GM19238 (cell line): ENCODE measurements at regions not wholly inside any gene's neighbourhood (a gene's known extent, or its start where the extent isn't known, plus 50 kb on each side); places are given as distances from the start of the nearest gene placed in this dataset.

ENCODE experiments used
- DNase-seq: peaks from one replicate; pipeline ENCODE4 v3.0.0; 2011; ENCODE audit warnings: low spot score; ENCODE audit not compliant: insufficient read length

DNA sequence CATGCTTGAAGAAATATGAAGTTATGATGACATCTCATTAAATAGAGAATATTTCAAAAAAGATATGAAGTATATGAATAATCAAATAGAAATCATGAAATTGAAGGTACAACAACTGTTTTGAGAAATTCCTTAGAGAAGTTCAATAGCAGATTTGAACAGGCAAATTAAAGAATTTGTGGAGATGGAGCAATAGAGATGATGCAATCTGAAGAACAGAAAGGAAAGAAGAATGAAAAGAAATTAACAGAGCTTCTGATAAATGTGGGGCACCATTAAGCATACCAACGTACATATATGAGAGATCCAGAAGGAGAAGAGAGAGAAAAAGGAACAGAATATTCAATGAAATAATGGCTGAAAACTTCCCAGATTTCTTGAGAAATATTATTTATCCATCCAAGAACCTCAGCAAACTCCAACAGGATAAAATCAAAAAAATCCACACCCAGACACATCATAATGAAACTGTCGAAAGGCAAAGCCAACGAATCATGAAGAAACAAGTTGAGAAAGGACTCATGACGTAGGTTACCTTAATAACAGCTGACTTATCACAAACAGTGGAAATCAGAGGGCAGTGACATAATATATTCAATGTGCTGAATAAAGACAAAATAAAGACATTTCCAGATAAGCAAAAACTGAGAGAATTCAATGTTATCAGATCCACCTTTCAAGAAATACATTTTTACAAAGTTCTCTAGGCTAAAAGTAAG is 297.2 kb upstream of the TARS1 start:
- no peak for DNase-seq

DNA sequence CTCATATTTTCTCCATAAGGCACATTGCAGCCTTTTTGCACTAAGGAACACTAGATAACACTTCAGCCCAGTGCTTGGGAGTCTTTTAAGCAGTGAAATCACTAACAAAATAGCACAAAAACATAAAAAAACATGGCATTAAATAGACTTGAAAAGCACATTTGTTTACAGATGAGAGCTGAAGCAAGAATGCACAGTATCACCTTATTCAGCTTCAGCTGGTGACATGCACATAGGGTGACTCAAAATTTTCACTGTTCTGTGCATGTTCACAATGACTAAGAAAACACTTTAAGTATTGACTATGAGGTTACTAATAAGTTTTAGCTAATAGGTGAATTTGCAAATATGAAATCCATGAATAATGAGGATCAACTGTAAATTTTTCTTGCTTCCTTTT is 293.9 kb upstream of the TARS1 start:
- DNase-seq = no peak

DNA sequence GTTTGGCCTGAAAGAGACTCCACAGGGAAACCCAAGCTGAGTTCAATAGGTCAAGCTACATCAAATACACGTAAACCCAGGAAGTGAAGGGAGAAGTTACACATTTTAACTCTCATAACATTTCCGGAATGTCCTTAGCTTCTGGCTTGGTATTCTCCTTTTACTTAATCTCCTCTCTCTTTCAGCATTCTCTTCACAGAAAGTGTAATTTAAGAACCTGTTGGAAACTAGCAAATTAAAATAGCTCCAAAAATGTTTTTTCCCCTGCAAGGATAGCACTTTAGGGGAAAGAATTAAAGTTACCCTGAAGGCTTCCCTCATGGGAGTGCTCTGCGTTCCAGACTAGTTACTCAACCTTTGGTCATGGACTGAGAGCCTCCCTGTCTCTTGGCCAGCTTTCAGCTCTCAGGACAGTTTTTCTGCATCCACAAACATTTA is 292.7 kb upstream of the TARS1 start:
- no peak for DNase-seq

- no peak for DNase-seq
Measured at GRCh38 chr5:33153372-33153771, 287.4 kb upstream of the TARS1 start.

GRCh38 chr5:33153831-33154230 is 286.9 kb upstream of the TARS1 start:
- no peak for DNase-seq

DNA sequence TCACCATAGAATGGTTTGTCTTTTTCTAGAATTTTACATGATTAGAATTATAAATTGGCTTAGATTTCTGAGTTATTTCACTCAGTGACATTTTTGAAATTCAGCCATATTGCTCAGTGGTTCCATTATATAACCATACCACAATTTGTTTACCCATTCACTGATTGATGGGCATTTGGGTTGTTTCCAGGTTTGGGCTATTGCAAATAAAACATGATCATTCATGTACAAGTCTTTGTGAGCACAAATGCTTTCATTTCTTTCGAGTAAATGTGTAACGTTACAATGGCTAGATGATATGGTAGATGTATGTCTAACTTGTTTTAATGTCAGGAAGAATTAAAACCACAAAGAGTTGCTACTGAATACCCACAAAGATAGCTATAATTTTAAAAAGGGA is 279.9 kb upstream of the TARS1 start:
- DNase-seq = no peak

DNA sequence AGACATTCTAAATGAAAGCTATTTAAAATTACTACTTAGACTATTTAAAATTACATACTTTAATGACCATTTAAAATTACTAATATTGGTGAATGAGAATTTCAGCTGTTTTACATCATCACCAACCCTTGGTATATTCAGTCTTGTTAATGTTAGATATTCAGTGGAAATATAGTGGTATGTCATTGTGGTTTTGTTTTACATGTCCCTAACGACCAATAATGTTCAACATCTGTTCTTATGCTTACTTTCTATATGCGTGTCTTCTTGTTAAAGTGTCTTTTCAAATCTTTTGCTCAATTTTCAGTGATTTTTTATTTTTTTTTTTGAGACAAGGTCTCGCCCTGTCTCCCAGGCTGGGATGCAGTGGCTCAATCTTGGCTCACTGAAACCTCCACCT is 279.3 kb upstream of the TARS1 start:
- no peak for DNase-seq

DNA sequence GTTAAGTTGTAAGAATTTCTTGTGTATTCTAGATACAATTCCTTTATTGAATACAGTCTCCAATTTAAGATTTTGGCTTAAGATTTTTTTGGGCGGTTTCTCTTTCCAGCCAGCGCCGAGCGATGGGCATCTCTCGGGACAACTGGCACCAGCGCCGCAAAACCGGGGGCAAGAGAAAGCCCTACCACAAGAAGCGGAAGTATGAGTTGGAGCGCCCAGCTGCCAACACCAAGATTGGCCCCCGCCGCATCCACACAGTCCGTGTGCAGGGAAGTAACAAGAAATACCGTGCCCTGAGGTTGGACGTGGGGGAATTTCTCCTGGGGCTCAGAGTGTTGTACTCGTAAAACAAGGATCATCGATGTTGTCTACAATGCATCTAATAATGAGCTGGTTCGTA is 278.7 kb upstream of the TARS1 start:
- DNase-seq = no peak

GRCh38 chr5:33166522-33166921 is 274.2 kb upstream of the TARS1 start:
- no peak for DNase-seq

DNA sequence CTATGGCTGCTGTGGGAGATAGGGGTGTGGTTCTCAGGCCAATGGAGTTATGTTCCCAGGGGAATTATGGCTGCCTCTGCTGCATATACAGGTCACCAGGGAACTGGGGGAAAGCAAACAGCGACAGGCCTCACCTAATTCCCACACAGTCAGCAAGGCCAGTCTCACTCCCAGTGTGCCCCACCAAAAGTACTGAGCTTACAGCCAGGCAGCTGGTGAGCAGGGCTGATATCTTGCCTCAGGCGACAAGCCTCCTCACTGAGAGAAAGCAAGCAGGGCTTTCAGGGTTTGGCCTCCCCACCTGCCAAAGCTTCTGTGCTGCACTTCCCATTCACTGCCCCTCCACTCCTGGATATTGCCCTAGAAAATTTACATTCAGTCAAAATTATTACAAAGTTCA is 273.8 kb upstream of the TARS1 start:
- DNase-seq = no peak

GRCh38 chr5:33167541-33167940 is 273.2 kb upstream of the TARS1 start:
- DNase-seq = no peak

GRCh38 chr5:33170411-33170810 is 270.4 kb upstream of the TARS1 start:
- DNase-seq = no peak

GRCh38 chr5:33174383-33174782 is 266.4 kb upstream of the TARS1 start:
- no peak for DNase-seq

DNA sequence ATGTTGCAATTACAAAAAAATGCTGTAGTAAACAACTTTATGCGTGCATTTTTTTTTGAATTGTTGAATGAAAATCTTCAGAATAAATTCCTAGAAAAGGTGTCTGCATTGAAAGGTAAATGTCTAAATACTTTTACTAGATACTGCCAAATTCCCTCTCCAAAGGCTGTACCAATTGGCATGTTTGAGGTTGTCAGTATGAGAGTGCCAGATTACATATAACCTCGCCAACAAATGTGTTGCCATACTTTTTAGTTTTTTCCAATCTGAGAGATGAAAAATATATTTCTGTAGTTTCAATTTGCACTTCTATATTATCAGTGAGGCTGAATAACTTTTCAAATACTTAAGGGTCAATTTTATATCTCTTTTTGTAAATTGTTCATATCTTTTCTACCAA is 261.5 kb upstream of the TARS1 start:
- DNase-seq = no peak

DNA sequence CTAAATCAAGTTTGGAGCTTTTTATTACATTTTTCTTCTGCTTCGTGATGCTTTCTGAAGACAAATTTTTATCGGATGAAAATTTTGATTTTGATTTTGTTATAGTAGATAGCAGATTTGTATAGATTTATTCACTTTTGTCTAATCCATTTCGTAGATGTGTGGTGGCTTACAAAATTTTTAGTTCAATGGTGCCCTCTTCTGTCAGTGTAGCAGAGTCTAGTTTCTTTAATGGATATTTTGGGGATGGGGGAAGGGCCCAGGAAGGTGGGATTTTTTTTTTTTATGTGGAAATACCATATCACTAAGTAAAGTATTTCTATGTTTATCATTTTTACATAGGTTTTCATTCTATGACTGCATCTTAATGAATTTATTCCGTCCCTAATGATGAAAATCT is 259.9 kb upstream of the TARS1 start:
- no peak for DNase-seq

- DNase-seq = no peak
Measured at GRCh38 chr5:33182986-33183385, 257.8 kb upstream of the TARS1 start.

GRCh38 chr5:33184367-33184766 is 256.4 kb upstream of the TARS1 start:
- no peak for DNase-seq

GRCh38 chr5:33188089-33188488 is 252.7 kb upstream of the TARS1 start:
- no peak for DNase-seq

GRCh38 chr5:33194914-33195313 is 245.9 kb upstream of the TARS1 start:
- no peak for DNase-seq

- no peak for DNase-seq
Measured at GRCh38 chr5:33195431-33196165, 245.2 kb upstream of the TARS1 start.

DNA sequence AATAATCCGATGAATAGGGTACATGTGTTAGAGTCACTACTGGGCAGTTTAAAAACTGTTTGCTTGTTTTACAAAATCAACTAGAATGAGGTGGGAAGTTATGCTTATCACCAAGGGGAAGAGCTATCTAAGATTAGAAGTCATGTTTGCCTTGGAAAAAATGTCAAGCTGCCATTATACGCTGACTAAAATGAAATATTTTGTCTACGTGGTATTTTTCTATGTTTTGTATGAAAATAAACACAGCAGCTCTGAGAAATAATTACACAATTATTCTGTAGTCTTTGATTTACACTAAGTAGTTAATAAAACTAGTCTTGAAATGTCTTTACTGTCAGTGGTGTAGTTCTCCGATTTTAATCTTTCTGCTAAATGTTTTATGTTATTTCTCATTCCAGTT is 241.9 kb upstream of the TARS1 start:
- DNase-seq = no peak

GRCh38 chr5:33203931-33204330 is 236.8 kb upstream of the TARS1 start:
- no peak for DNase-seq

- no peak for DNase-seq
Measured at GRCh38 chr5:33205079-33205478, 235.7 kb upstream of the TARS1 start.
